ENCODE measurements at regions not wholly inside any gene's neighbourhood (a gene's known extent, or its start where the extent isn't known, plus 50 kb on each side); places are given as distances from the start of the nearest gene placed in this dataset.

DNA sequence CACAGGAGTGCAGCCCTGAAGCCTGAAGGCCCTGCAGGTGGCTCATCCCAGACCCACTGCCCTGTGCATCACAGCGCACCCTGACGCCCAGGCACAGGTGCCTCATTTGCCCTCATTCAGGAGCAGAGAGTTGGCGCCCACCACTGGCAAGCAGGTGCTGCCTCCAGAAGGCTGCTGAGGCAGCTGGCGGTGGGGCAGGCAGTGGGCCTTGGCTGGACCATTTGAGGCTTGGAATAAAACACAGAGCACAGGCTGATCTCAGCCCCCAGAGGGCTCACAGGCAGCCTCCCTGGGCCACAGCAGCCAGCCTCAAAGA is 1151.9 kb downstream of the BRD1 start:
- TF ChIP-seq, protein P1, sequence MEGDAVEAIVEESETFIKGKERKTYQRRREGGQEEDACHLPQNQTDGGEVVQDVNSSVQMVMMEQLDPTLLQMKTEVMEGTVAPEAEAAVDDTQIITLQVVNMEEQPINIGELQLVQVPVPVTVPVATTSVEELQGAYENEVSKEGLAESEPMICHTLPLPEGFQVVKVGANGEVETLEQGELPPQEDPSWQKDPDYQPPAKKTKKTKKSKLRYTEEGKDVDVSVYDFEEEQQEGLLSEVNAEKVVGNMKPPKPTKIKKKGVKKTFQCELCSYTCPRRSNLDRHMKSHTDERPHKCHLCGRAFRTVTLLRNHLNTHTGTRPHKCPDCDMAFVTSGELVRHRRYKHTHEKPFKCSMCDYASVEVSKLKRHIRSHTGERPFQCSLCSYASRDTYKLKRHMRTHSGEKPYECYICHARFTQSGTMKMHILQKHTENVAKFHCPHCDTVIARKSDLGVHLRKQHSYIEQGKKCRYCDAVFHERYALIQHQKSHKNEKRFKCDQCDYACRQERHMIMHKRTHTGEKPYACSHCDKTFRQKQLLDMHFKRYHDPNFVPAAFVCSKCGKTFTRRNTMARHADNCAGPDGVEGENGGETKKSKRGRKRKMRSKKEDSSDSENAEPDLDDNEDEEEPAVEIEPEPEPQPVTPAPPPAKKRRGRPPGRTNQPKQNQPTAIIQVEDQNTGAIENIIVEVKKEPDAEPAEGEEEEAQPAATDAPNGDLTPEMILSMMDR (IDR thresholded peaks at IDR 0.05; ENCODE audit: extremely low read depth, missing control alignments), result no peak
- no peak for DNase-seq (ENCODE audit: low spot score)

DNA sequence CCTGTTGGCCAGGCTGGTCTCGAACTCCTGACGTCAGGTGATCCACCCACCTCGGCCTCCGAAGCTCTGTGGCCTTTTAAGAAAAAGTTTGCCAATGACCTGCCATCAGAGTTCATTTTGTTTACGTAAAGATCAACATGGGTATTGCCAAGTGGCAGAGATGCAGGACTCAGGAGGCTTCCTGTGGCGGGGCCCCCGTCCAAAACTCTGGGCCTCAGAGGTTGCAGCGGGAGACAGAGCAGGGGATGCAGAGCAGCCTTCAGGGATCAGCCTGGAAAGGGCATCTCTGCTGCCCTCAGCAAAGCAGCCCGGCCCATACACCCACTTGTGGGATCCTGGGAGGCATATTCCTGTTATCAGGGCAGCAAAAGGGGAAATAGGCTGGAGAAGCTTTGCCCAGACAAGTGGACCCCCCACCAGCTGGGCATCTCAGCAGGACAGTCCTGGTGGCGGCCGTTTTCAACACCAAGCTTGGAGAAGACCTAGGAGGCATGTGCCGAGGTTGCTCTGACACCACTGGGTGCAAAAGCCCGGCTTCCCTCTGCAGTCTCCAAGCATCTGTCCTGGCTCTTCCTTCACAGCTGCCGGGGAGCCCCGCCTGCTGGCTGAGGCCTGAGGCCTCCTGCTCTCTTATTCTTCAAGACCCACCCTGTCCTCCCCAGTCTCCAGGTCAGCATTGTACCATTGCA is 1152.4 kb downstream of the BRD1 start:
- TF ChIP-seq, protein P1 (IDR thresholded peaks at IDR 0.05; ENCODE audit: extremely low read depth, missing control alignments), result no peak
- no peak for DNase-seq (ENCODE audit: low spot score)

DNA sequence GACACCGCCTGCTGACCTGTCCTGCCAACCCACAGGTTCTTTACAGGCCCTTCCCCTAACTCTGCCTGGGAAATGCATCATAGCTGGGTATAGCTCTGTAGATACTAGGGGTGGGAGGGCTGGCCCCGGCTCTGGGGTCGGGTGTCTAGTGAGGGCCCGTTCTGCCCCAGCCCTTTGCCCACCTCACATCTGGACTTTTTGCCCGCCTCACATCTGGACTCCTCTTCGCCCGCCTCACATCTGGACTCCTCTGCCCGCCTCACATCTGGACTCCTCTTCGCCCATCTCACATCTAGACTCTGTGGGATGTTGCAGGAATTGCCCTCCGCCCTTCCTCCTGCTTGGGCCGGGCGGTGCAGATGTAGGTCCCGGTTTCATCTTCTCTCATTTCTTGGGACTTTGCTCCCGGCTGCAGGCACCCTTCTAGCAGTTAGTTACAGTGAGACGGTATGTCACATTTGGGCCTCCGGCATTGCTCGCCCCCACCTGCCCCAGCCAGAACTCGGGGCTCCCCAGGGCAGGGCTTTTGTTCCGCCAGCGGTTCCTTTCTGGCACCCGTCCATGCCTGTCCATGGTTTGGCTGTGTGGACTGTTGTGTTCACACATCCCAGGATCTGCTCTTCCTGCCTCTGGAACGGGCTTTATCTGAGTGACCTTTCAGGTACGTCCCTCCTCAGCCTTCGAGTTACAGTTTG is 1153.7 kb downstream of the BRD1 start:
- DNase-seq (ENCODE audit: low spot score), result no peak
- TF ChIP-seq, protein P1 (IDR thresholded peaks at IDR 0.05; ENCODE audit: extremely low read depth, missing control alignments), result no peak

DNA sequence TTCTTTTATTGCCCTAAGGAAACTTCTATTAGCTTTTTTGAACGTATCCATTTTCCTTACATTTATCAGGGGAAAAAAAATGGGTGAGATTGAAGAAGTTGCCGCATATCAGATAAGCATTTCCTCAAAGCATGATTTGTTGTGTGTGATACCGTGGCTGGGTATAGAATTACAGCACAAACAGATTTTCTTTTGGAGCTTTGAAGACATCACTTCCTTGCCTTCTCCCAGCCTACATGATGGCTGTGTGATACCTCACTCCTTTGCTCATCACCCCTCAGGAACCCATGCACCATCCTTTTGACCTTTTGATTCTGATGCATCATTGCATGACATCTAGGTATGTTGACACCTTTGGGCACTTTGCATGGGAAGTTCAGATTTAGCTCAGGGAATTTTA is 1155.3 kb downstream of the BRD1 start:
- no peak for DNase-seq (ENCODE audit: low spot score)
- TF ChIP-seq, protein P1 (IDR thresholded peaks at IDR 0.05; ENCODE audit: extremely low read depth, missing control alignments), result no peak

DNA sequence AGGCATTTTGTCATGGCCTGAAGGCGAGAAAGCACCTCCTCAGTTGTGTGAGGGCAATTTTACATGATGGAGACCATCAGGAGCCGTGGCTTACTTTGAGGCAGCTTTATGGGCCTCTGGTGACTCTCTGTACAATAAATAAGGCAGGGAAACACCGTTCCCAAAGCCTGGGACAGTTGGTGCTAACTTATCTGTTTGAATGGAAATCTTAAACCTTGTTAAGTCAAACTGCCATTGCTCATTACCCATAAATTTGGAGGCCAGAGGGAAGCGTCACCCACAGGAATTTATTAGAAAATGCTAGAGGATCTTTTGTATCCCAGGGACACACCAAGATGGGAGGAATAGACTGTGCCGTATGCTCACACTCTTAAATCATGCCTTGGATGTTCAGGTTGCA is 1156.9 kb downstream of the BRD1 start:
- no peak for DNase-seq (ENCODE audit: low spot score)
- TF ChIP-seq, protein P1 (IDR thresholded peaks at IDR 0.05; ENCODE audit: extremely low read depth, missing control alignments), result no peak

- DNase-seq (ENCODE audit: low spot score), result no peak
- TF ChIP-seq, protein P1 (IDR thresholded peaks at IDR 0.05; ENCODE audit: extremely low read depth, missing control alignments), result no peak
Measured at GRCh38 chr22:48669986-48670716, 1157.5 kb downstream of the BRD1 start.

DNA sequence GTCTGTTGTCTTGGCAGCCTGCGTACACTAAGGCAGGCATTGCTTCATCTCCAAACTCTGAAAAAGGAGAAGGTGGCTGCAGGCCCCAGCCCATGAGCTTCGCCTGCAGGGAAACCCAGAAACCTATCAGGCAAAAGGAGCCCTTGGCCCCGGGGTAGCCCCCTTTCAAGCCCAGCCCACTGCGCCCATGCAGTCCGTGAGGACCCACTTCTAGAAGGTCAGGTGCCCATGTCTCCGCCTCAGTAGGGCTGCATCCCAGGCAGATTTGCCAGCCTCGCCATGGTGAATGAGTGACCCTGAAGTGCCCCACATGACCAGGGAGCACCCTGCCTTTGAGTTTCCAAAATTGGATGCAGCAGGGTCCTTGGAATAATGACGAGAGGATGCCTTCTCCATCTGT is 1158.4 kb downstream of the BRD1 start:
- DNase-seq (ENCODE audit: low spot score), result no peak
- TF ChIP-seq, protein P1 (IDR thresholded peaks at IDR 0.05; ENCODE audit: extremely low read depth, missing control alignments), result no peak

Measured in GM20000 (cell line).